Liver (tissue), 8 donors: ENCODE measurements at regions not wholly inside any gene's neighbourhood (a gene's known extent, or its start where the extent isn't known, plus 50 kb on each side); places are given as distances from the start of the nearest gene placed in this dataset.

ENCODE experiments used
- DNase-seq: peaks from one replicate; pipeline ENCODE4 v3.0.0-alpha.2; 2017; ENCODE audit warnings: low spot score
- H3K27ac ChIP-seq, 2 donors: one replicate each; pipeline ENCODE4 v1.7.0; 2013; ENCODE audit warnings: inconsistent platforms in 2 of 2, low read length in 2 of 2, control low read depth in 1 of 2, low read depth in 1 of 2, mild to moderate bottlenecking in 1 of 2
- H3K27me3 ChIP-seq, 4 donors: one replicate each; pipeline versions ENCODE4 v1.6.1 to v1.7.0; 2013; ENCODE audit warnings: low read length in 3 of 4, inconsistent platforms in 1 of 4, mild to moderate bottlenecking in 1 of 4, moderate library complexity in 1 of 4; ENCODE audit not compliant: control insufficient read depth in 4 of 4, insufficient read depth in 4 of 4
- H3K36me3 ChIP-seq, 4 donors: one replicate each; pipeline versions ENCODE4 v1.6.1 to v1.7.0; 2013; ENCODE audit warnings: low read length in 3 of 4, mild to moderate bottlenecking in 3 of 4, low read depth in 1 of 4, moderate library complexity in 1 of 4; ENCODE audit not compliant: control insufficient read depth in 4 of 4, insufficient read depth in 3 of 4
- H3K4me1 ChIP-seq, 4 donors: one replicate each; pipeline versions ENCODE4 v1.6.1 to v1.7.0; 2013; ENCODE audit warnings: low read length in 3 of 4, mild to moderate bottlenecking in 3 of 4, moderate library complexity in 1 of 4; ENCODE audit not compliant: control insufficient read depth in 4 of 4, insufficient read depth in 4 of 4
- H3K4me3 ChIP-seq, 3 donors: one replicate each; pipeline versions ENCODE4 v1.6.1 to v1.7.0; 2013; ENCODE audit warnings: low read length in 3 of 3, control low read depth in 1 of 3, low read depth in 1 of 3, mild to moderate bottlenecking in 1 of 3
- H3K9ac ChIP-seq, 2 donors: one replicate each; pipeline ENCODE4 v1.7.0; 2013; ENCODE audit warnings: low read length in 2 of 2, mild to moderate bottlenecking in 2 of 2, moderate library complexity in 2 of 2, control low read depth in 1 of 2, low read depth in 1 of 2
- H3K9me3 ChIP-seq, 4 donors: one replicate each; pipeline versions ENCODE4 v1.6.1 to v1.7.0; 2013; ENCODE audit warnings: low read length in 3 of 4; ENCODE audit not compliant: control insufficient read depth in 4 of 4
- ATF3 ChIP-seq: IDR thresholded peaks from 2 replicates; pipeline ENCODE4 v1.6.1; 2016; ENCODE audit warnings: antibody characterized with exemption
- CTCF ChIP-seq: fragments of 150-350 bp; IDR thresholded peaks from 2 replicates; pipeline ENCODE4 v1.5.1; 2017; ENCODE audit warnings: improper control_type of control experiment, low read depth, low read length; ENCODE audit not compliant: missing input control
- EGR1 ChIP-seq, 2 donors: IDR thresholded peaks; 2 replicates each; pipeline ENCODE4 v1.6.1; 2016 to 2018; ENCODE audit warnings: antibody characterized with exemption in 2 of 2, low read depth in 2 of 2
- FOXA1 ChIP-seq: IDR thresholded peaks from 2 replicates; pipeline ENCODE4 v1.6.1; 2016; ENCODE audit warnings: antibody characterized with exemption
- FOXA2 ChIP-seq: IDR thresholded peaks from 2 replicates; pipeline ENCODE4 v1.6.1; 2016; ENCODE audit warnings: antibody characterized with exemption
- GABPA ChIP-seq, 2 donors: IDR thresholded peaks in 1 of 2; conservative IDR thresholded peaks in 1 of 2; 2 replicates each; pipeline ENCODE4 v1.6.1; 2016; ENCODE audit warnings: antibody characterized with exemption in 2 of 2, mild to moderate bottlenecking in 1 of 2, moderate library complexity in 1 of 2
- HNF4A ChIP-seq, 2 donors: conservative IDR thresholded peaks; 2 replicates each; pipeline ENCODE4 v1.6.1; 2016; ENCODE audit warnings: antibody characterized with exemption in 2 of 2, mild to moderate bottlenecking in 2 of 2
- HNF4G ChIP-seq: IDR thresholded peaks from 2 replicates; pipeline ENCODE4 v1.6.1; 2016; ENCODE audit warnings: antibody characterized with exemption
- JUND ChIP-seq, 2 donors: IDR thresholded peaks; 2 replicates each; pipeline ENCODE4 v1.6.1; 2016; ENCODE audit warnings: antibody characterized with exemption in 2 of 2
- MAX ChIP-seq: IDR thresholded peaks from 2 replicates; pipeline ENCODE4 v1.6.1; 2016; ENCODE audit warnings: antibody characterized with exemption
- NR2F2 ChIP-seq: IDR thresholded peaks from 2 replicates; pipeline ENCODE4 v1.6.1; 2016; ENCODE audit warnings: antibody characterized with exemption
- RAD21 ChIP-seq, 2 donors: IDR thresholded peaks; 2 replicates each; pipeline ENCODE4 v1.6.1; 2016; ENCODE audit warnings: antibody characterized with exemption in 2 of 2, mild to moderate bottlenecking in 2 of 2
- REST ChIP-seq: IDR thresholded peaks from 2 replicates; pipeline ENCODE4 v1.6.1; 2016; ENCODE audit warnings: antibody characterized with exemption, mild to moderate bottlenecking
- RXRA ChIP-seq, 2 donors: IDR thresholded peaks; 2 replicates each; pipeline ENCODE4 v1.6.1; 2017 to 2018; ENCODE audit warnings: antibody characterized with exemption in 2 of 2, mild to moderate bottlenecking in 1 of 2
- SP1 ChIP-seq: IDR thresholded peaks from 2 replicates; pipeline ENCODE4 v1.6.1; 2018; ENCODE audit warnings: antibody characterized with exemption, mild to moderate bottlenecking
- TAF1 ChIP-seq: conservative IDR thresholded peaks from 2 replicates; pipeline ENCODE4 v1.6.1; 2016; ENCODE audit warnings: antibody characterized with exemption, mild to moderate bottlenecking
- YY1 ChIP-seq: IDR thresholded peaks from 2 replicates; pipeline ENCODE4 v1.6.1; 2016; ENCODE audit warnings: antibody characterized with exemption, mild to moderate bottlenecking
- ZBTB33 ChIP-seq: IDR thresholded peaks from 2 replicates; pipeline ENCODE4 v1.6.1; 2016; ENCODE audit warnings: antibody characterized with exemption
- WGBS: extraction: QIAGEN DNeasy Blood & Tissue Kit; methylation state at CpG from one replicate; pipeline ENCODE4 v1.1.7; 2013; 5-methylcytosine and 5-hydroxymethylcytosine counted together
- donor health status: healthy.
- donor health status: healthy.
- donor health status: healthy.
- donor health status: healthy.
- donor health status: healthy.

- TF ChIP-seq CTCF (no peak), SP1 (no peak), ATF3 (no peak), RAD21 (IDR thresholded peaks at IDR 0.05) (no peak), HNF4A (conservative IDR thresholded peaks at IDR 0.05) (no peak), HNF4G (no peak)
Measured at GRCh38 chr16:64304951-64305350, 816.9 kb downstream of the CDH11 start (continued).

GRCh38 chr16:64304396-64304795, 817.5 kb downstream of the CDH11 start:
- WGBS: 60% methylated on average over 1 of the region's 1 CpG
- no peaks in the 10 kb centered on the region for H3K36me3 ChIP-seq
- no peak for DNase-seq
- H3K9ac ChIP-seq: no peak overlapping the region
- H3K4me1 ChIP-seq: no peaks in the 10 kb centered on the region
- no peak overlapping the region for H3K4me3 ChIP-seq
- H3K27me3 ChIP-seq: no peaks in the 10 kb centered on the region
- H3K9me3 ChIP-seq: peaks cover 0 to under 1% (median 0%) of the 10 kb centered on the region in 4 donors
- H3K27ac ChIP-seq: no peak overlapping the region
- no peak for TF ChIP-seq JUND (IDR thresholded peaks at IDR 0.05)
- no peak for TF ChIP-seq HNF4A (conservative IDR thresholded peaks at IDR 0.05)
- no peak for TF ChIP-seq EGR1 (IDR thresholded peaks at IDR 0.05; ENCODE audit: low read depth in 2 of 2)
- TF ChIP-seq RXRA (IDR thresholded peaks at IDR 0.05): no peak
- no peak for TF ChIP-seq MAX
- TF ChIP-seq FOXA1: no peak
- TF ChIP-seq FOXA2: no peak
- no peak for TF ChIP-seq CTCF
- TF ChIP-seq GABPA (IDR thresholded peaks at IDR 0.05 in 1 of 2, conservative IDR thresholded peaks at IDR 0.05 in 1 of 2): no peak
- no peak for TF ChIP-seq RAD21 (IDR thresholded peaks at IDR 0.05)
- no peak for TF ChIP-seq REST
- TF ChIP-seq ZBTB33: no peak
- no peak for TF ChIP-seq NR2F2
- no peak for TF ChIP-seq HNF4G
- TF ChIP-seq TAF1: no peak
- TF ChIP-seq ATF3: no peak
- TF ChIP-seq YY1: no peak
- TF ChIP-seq SP1: no peak
